ENCODE measurements at regions not wholly inside any gene's neighbourhood (a gene's known extent, or its start where the extent isn't known, plus 50 kb on each side); places are given as distances from the start of the nearest gene placed in this dataset.

DNA sequence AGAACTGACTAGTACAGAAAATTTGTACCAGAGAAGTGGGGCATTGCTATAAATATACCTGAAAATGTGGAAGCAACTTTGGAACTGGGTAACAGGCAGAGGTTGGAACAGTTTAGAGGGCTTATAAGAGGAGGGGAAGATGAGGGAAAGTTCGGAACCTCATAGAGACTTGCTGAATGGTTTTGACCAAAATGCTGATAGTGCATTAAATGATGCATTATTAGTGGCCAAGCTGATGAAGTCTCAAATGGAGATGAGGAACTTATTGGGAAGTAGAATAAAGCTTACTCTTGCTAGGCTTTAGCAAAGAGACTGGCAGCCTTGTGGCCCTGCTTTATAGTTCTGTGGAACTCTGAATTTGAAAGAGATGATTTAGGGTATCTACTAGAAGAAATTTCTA, 189.8 kb downstream of the FGF10 start:
- TF ChIP-seq, protein P1, sequence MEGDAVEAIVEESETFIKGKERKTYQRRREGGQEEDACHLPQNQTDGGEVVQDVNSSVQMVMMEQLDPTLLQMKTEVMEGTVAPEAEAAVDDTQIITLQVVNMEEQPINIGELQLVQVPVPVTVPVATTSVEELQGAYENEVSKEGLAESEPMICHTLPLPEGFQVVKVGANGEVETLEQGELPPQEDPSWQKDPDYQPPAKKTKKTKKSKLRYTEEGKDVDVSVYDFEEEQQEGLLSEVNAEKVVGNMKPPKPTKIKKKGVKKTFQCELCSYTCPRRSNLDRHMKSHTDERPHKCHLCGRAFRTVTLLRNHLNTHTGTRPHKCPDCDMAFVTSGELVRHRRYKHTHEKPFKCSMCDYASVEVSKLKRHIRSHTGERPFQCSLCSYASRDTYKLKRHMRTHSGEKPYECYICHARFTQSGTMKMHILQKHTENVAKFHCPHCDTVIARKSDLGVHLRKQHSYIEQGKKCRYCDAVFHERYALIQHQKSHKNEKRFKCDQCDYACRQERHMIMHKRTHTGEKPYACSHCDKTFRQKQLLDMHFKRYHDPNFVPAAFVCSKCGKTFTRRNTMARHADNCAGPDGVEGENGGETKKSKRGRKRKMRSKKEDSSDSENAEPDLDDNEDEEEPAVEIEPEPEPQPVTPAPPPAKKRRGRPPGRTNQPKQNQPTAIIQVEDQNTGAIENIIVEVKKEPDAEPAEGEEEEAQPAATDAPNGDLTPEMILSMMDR (IDR thresholded peaks at IDR 0.05): no peak
- TF ChIP-seq POLR2AphosphoS5 (IDR thresholded peaks at IDR 0.05): no peak
